ENCODE measurements at regions not wholly inside any gene's neighbourhood (a gene's known extent, or its start where the extent isn't known, plus 50 kb on each side); places are given as distances from the start of the nearest gene placed in this dataset.

- TF ChIP-seq CTCF (conservative IDR thresholded peaks at IDR 0.05; ENCODE audit: low read depth, low read length) (no peak), EZH2 (IDR thresholded peaks at IDR 0.05; ENCODE audit: borderline replicate concordance, low read depth, low read length, poor library complexity, severe bottlenecking) (no peak)
These were observed 281.9 kb upstream of the MAF start for GRCh38 chr16:79882340-79883005.
